C4-2B (cell line): ENCODE measurements at regions not wholly inside any gene's neighbourhood (a gene's known extent, or its start where the extent isn't known, plus 50 kb on each side); places are given as distances from the start of the nearest gene placed in this dataset.

Experiments
- ZFX ChIP-seq: fragments of 450-650 bp; IDR thresholded peaks from 2 replicates; pipeline ENCODE4 v1.6.1; 2017
- TF ChIP-seq, protein P1 (sequence below): fragments of 450-650 bp; conservative IDR thresholded peaks from 2 replicates; pipeline ENCODE4 v1.5.1; 2017; ENCODE audit warnings: mild to moderate bottlenecking

DNA sequence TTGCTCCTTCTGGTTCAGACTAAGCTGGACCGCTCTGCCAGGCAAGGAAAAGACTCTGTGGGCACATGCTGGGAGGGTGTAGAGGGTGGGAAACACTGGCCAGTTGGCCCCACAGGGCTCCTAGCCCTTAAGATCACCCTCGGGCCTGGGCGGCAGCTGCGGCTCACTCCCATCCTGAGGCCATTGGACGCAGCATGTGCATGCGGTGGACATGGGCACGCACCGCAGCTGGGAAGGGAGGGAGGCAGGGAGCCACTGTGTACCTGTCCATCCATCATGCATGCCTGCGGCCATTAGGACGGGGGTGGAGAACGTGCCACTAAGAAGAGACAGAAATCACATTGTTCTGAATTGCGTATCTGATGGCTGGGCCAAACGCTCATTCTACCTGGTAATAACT is 140.1 kb upstream of the THBS2 start:
- TF ChIP-seq, protein P1, sequence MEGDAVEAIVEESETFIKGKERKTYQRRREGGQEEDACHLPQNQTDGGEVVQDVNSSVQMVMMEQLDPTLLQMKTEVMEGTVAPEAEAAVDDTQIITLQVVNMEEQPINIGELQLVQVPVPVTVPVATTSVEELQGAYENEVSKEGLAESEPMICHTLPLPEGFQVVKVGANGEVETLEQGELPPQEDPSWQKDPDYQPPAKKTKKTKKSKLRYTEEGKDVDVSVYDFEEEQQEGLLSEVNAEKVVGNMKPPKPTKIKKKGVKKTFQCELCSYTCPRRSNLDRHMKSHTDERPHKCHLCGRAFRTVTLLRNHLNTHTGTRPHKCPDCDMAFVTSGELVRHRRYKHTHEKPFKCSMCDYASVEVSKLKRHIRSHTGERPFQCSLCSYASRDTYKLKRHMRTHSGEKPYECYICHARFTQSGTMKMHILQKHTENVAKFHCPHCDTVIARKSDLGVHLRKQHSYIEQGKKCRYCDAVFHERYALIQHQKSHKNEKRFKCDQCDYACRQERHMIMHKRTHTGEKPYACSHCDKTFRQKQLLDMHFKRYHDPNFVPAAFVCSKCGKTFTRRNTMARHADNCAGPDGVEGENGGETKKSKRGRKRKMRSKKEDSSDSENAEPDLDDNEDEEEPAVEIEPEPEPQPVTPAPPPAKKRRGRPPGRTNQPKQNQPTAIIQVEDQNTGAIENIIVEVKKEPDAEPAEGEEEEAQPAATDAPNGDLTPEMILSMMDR = no peak
- TF ChIP-seq ZFX = no peak
